CD4-positive, alpha-beta T cell treated with Interleukin-17A for 1 hour (primary cell): ENCODE measurements at regions not wholly inside any gene's neighbourhood (a gene's known extent, or its start where the extent isn't known, plus 50 kb on each side); places are given as distances from the start of the nearest gene placed in this dataset.

Experiments
- DNase-seq: peaks from one replicate; pipeline ENCODE4 v3.0.0-alpha.2; 2020

DNA sequence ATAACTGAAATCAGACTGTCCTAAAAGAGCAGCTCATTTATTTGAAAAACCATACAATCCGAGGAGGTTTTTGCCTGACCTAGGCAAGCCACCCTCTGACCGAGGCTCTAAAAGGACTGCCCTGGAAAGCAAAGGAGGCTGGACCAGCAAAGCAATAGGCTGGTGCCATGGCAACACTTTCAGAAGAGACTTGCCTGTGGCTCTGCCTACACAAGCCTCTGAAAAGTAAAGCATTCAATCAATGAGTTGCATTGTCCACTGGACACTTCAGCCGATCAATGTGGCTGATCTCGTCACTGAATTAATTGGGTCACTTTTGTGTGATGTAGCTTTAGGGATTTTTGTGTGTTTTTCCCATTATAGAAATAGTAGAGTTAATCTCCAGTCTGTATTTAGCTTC is 99.1 kb upstream of the SEMA6D start:
- DNase-seq = no peak

DNA sequence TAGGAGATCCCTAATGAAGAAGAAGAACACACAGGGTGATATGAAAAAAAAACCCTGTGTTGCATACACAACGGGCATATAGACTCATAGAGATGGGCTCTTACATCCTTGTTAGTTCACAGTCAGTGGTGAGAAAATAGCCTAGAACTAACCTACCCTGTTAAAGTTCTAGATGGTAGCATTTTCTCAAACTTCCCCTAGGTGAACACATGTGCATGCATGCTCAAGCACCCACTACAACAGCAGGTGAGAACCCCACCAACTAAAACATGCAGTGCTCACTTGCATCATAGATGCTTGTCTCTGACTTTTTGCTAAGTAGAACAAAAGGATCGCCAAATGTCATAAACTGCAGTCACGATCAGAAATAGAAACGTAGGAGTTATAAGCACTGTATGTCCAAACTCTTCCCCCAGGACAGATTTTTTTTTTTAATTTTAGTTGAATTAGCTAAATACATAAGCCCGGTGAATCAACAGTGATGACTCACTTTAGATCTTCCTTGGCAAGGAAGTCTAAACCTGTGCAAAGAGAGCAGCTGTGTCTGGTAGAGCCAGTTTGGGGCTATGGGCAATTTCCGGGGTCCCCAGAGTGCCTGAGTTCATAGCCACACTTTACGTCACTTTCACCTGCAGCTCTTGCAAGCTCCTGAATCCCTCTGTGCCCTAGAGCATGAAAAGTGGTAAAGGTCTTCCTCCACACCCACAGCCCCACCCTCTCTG is 96.2 kb upstream of the SEMA6D start:
- no peak for DNase-seq

DNA sequence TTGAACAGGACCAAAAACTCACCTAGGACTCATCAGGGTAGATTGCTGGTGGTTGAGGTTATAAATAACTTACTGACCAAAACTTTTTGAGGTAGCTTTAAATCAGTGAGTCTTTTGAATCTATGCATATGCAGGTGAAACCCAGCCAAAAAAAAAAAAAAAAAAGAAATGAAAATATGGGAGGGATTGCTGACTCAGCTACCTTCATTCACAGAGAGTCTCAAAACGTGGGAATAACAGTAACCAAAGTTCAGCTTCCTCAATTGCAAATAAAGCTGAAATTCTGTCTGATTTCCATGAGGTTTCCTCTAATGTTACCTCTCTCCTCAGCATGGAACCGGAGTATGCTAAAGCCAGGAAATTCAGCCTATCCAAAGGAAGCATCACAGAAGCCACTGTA is 95.2 kb upstream of the SEMA6D start:
- DNase-seq = no peak

DNA sequence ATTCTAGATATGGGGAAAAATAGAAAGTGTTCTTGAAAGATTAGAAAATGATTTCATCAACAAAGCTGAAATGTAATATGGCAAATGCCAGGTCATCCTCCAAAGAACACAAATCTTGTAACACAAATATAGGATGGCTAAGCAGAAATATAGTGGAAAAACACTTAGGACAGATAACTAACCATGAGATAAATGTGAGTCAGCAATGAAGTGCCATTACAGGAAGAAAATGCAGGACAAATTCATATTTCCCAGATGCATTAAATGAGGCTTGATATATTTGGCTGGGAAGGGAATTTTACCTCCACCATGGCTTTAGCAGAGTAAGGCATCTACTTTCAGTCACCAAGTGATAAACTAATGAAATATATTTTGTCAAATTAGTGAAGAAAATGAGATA is 92.8 kb upstream of the SEMA6D start:
- DNase-seq = no peak

DNA sequence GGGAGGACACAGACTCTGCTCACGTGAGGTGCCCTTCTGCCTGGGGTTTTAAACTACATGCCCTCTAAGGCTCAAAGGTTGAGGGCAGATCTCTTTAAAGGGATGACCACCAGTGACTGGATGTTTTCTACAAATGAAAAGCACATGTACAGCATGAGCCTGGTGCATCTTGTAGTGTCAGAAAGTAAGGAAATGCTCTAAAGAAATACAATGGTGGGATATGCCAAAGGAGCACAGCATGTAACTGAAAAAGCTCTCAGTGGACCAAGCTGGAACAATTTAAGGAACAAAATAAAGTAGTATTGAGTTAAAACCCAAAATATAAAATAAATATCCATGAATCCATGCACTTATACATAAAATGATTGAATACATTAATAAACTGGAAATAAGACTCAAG is 78.3 kb upstream of the SEMA6D start:
- no peak for DNase-seq

DNA sequence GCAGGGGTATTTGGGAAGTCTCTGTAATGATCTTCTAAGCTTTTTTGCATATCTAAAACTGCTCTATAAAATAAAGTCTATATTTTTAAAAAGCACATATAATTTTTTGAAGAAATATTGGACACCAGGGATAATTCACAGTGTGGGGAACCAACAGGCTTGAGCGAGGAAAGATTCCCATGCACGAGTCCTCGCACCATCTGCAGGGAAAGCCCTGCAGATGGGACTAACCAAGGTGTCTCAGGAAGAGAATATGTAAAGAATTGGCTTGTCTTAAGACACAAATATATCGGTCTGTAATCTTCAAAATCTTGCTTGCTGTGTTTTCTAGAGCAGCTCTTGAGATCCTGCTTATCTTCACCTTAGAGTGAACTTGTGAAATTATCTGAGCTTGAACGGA is 77.2 kb upstream of the SEMA6D start:
- DNase-seq = no peak

DNA sequence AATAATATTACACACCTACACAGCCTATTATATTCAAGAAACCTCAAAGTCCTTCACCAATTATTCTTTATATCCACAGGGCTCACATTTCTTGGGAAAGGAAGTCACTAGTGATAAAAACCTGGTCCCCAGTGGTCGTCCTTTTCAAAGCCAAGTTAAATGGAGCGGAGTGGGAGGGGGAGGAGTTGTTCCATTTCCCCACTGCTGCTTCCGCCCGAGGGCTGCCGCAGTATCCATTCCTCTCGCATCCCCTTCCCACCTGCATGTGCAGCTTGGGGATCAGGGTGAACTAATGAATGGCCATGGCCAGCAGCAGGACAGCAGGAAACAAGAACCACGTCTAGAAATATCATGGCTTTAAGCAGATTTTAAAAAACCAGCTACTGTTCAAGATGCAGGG is 76.4 kb upstream of the SEMA6D start:
- no peak for DNase-seq

DNA sequence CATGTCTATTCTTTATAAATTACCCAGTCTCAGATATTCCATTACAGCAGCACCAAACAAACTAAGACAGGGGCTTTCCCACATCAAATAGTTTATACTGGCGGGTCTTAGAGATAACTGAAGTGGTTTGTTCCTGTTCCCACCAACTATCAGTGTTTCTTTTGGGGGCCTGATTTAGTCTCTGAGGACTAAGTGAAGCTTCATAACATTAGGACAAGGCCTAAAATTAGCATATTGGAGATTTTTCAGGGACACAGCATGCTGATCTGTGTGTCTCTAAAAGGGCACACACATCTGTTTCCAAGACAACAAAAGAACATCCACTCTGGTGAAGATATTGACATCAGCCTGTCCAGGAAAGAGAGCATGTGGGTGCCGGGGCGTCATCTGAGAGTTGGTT is 72.6 kb upstream of the SEMA6D start:
- DNase-seq = no peak

DNA sequence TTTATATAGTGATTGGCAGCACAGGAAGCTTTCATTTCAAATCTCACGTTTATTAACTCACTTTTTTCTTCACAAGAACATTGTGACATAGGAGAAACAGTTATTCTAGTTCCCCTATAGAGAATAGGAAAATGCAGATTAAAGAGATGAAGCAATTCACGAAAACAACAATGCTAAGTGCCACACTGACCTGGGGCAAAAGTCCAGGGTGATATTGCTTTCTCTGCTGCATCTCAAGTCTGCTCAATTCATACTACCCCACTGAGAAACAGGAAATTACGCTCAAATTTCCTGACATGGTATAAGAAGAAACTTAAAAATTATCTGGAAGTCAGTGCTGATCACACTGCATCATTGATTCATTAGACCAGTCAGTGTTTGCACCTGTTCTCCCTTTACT is 66.7 kb upstream of the SEMA6D start:
- DNase-seq = no peak

DNA sequence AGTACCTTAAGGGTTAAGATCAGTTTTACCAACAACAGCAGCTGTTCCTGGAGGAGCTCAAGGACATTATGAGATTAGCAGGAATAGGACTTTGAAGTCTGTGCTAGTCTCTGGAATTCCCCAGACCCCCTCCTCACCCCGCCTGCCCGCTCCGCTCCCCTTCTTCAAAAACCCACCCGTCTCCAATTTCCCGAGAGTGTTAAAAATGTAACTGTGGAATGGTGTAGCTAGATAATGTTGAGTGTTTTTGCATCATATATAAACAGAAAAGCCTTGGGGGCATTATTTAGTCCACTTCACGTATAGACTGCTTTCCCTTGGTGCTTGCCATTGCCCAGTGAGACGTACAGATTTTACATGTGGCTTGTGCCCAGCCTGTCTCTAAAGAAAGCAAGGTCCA is 65.0 kb upstream of the SEMA6D start:
- no peak for DNase-seq

DNA sequence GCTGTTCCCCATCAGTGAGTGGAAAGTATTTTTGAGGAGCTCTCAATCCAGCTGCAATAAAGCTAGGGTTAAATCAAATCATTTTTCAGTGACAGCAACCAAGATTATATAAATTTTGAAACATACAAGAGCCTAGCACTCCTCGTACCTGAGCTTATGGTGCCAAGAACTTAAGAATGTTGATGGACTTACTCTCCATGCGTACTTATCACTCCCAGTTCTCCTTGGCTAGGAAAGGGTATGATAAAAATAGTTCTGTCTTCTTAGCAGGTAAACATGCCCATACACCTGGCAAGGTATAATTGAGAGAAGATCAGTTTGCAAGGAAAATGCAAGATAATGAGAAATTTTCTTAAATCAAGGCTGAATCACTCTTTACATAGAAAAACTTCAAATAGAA is 64.5 kb upstream of the SEMA6D start:
- DNase-seq = no peak

DNA sequence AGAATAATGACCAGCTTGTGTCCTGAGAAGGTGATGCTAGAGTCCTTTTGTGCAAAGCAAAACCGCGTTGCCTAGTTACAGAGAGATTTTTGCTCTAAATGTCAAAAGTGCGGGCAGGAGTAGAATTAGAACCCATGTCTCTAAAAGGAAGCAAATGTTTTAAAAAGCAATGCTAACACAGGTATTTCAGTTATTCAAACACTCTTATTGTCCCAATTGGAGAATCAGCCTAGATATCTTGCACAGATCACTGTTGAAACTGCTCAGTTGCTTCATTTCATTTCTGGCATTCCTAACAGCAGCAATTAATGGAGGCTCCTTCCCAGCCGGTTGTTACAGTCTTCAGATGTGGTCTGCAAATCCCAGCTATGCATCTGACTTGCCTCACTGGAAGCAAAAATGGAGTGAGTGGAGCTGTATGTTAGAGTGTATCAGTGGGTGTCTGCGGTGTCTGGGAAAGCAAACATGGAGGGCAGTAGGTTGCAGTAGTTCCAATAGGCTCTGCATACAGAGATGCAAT is 55.6 kb upstream of the SEMA6D start:
- DNase-seq = no peak

DNA sequence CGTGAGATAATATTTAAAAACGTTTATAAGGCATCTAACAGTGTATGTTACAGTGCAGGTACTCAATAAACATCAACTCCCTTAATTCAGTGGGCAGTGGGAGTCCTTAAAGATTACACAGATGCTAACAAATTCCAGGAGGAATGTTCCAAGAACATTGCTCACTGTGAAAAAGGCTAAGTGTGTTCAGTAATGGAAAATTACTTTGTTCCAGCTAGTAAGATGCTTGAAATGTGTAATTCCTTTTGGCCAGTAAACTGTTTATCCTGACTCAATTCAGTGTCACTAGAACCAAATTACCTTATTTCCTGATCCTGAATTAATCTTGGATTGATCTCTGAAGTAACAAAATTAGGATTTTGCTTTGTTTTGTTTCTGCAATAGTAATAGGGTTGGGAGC is 54.2 kb upstream of the SEMA6D start:
- no peak for DNase-seq
